GM12873 (cell line): ENCODE measurements at regions not wholly inside any gene's neighbourhood (a gene's known extent, or its start where the extent isn't known, plus 50 kb on each side); places are given as distances from the start of the nearest gene placed in this dataset.

Experiments used
- TF ChIP-seq, protein P1 (sequence below): IDR thresholded peaks from 2 replicates; pipeline ENCODE4 v1.5.1; 2012; ENCODE audit warnings: low read depth, mild to moderate bottlenecking, moderate library complexity, low read length, control low read depth; ENCODE audit not compliant: insufficient read depth; ENCODE audit errors: missing control alignments

DNA sequence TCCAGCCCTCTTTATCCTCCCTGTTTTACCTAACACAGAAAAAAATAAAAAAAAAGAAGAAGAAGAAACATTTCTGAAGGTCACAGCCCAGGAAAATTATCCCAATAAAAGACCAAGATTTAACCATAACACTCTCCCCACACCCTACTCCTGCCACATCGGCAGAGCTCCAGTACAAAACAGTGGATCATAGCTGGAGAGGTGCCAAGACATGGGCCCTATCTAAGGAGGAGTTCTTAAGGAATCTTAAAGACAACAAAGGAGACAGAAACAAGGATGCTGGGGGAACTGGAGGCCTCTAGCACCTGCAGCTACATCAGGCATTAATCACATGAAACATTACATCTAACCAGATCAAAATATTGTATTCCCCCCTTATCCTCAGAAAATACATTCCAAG lies 432.8 kb downstream of the MATN1 start:
- TF ChIP-seq, protein P1, sequence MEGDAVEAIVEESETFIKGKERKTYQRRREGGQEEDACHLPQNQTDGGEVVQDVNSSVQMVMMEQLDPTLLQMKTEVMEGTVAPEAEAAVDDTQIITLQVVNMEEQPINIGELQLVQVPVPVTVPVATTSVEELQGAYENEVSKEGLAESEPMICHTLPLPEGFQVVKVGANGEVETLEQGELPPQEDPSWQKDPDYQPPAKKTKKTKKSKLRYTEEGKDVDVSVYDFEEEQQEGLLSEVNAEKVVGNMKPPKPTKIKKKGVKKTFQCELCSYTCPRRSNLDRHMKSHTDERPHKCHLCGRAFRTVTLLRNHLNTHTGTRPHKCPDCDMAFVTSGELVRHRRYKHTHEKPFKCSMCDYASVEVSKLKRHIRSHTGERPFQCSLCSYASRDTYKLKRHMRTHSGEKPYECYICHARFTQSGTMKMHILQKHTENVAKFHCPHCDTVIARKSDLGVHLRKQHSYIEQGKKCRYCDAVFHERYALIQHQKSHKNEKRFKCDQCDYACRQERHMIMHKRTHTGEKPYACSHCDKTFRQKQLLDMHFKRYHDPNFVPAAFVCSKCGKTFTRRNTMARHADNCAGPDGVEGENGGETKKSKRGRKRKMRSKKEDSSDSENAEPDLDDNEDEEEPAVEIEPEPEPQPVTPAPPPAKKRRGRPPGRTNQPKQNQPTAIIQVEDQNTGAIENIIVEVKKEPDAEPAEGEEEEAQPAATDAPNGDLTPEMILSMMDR = no peak

DNA sequence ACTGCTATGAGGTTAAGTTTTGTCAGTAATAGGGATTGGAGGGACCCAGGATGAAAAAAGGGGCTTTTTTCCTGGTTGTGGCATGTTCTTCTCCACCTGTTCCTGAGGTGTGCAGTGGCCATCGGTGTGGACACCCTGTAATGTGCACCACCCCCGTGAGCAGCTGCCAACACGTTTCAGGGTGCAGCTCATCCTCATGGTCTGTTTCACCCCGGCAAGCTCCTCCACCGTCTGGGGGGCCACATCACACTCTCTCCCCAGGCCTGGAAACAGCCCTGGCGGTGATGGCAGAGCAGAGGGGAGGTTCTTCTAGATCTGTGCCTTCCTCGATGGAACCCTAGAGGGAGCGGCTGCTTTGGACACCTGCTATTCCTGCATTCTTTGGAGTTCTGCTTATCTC lies 435.4 kb downstream of the MATN1 start:
- TF ChIP-seq, protein P1 = no peak

- TF ChIP-seq, protein P1 = no peak
These were observed 436.2 kb downstream of the MATN1 start for GRCh38 chr1:30286988-30287839.

GRCh38 chr1:30286241-30286987 lies 437.0 kb downstream of the MATN1 start:
- TF ChIP-seq, protein P1 = no peak

DNA sequence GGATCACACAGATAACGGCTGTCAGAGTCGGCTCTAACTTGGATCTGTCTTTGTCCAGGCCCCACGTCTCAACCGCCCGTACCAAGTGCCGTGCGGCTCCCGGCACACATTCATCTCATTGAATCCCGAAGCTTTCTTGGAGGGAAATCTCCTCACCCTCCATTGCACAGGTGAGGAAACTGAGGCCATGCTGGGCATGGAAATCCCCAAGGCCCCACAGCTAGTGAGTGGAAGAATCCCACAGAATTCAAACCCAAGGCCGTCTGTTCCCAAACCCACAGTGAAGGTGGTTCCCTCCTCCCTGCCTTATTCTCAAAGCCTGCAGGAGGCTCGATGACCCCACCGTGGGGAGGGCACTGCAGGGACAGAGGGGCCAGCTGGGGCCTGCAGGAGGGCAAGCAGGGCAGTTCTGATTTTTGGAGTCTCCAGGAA lies 437.9 kb downstream of the MATN1 start:
- TF ChIP-seq, protein P1 = no peak

GRCh38 chr1:30284728-30285475 lies 438.5 kb downstream of the MATN1 start:
- TF ChIP-seq, protein P1 = no peak

- TF ChIP-seq, protein P1 = no peak
These were observed 439.2 kb downstream of the MATN1 start for GRCh38 chr1:30284226-30284625.
